Stimulated activated naive B cell treated with anti-CD40 and anti-IgM and Interleukin-4, amounts not matched to agents 10 μg/mL and 1 μg/mL and 100 μg/mL, for 72 hours (primary cell): ENCODE measurements at regions not wholly inside any gene's neighbourhood (a gene's known extent, or its start where the extent isn't known, plus 50 kb on each side); places are given as distances from the start of the nearest gene placed in this dataset.

ENCODE experiments used
- ATAC-seq, 2 donors: fragments of 150-1000 bp; cut with Tn5 transposase; replicated peaks; 2 replicates each; pipeline ENCODE4 v1.10.0; 2021; ENCODE audit warnings: moderate library complexity in 1 of 2
- DNase-seq: peaks from one replicate; pipeline ENCODE4 v3.0.0; 2021
- H3K27ac Mint-ChIP-seq: one replicate; pipeline ENCODE4 v1.8.0; 2022; ENCODE audit warnings: mild to moderate bottlenecking, mixed read lengths
- H3K27me3 Mint-ChIP-seq, 2 donors: one replicate each; pipeline ENCODE4 v1.8.0; 2022; ENCODE audit warnings: mixed read lengths in 2 of 2
- H3K36me3 Mint-ChIP-seq, 2 donors: one replicate each; pipeline ENCODE4 v1.8.0; 2022; ENCODE audit warnings: mixed read lengths in 2 of 2, mild to moderate bottlenecking in 1 of 2
- H3K4me1 Mint-ChIP-seq, 2 donors: one replicate each; pipeline ENCODE4 v1.8.0; 2022; ENCODE audit warnings: mixed read lengths in 2 of 2, mild to moderate bottlenecking in 1 of 2
- H3K4me3 Mint-ChIP-seq, 2 donors: one replicate each; pipeline ENCODE4 v1.8.0; 2022; ENCODE audit warnings: mild to moderate bottlenecking in 2 of 2, mixed read lengths in 2 of 2, moderate library complexity in 1 of 2
- H3K9me3 Mint-ChIP-seq, 2 donors: one replicate each; pipeline ENCODE4 v1.8.0; 2022; ENCODE audit warnings: mixed read lengths in 2 of 2, mild to moderate bottlenecking in 1 of 2

GRCh38 chr20:57857118-57857517 lies 147.3 kb upstream of the PMEPA1 start:
- no peak for ATAC-seq
- H3K4me3 Mint-ChIP-seq = no peak overlapping the region
- no peak for DNase-seq
- no peaks in the 10 kb centered on the region for H3K36me3 Mint-ChIP-seq
- H3K27ac Mint-ChIP-seq = no peak overlapping the region
- H3K4me1 Mint-ChIP-seq = no peaks in the 10 kb centered on the region
- H3K27me3 Mint-ChIP-seq = peaks cover 4 to 29% of the 10 kb centered on the region in 2 donors
- H3K9me3 Mint-ChIP-seq = no peaks in the 10 kb centered on the region

DNA sequence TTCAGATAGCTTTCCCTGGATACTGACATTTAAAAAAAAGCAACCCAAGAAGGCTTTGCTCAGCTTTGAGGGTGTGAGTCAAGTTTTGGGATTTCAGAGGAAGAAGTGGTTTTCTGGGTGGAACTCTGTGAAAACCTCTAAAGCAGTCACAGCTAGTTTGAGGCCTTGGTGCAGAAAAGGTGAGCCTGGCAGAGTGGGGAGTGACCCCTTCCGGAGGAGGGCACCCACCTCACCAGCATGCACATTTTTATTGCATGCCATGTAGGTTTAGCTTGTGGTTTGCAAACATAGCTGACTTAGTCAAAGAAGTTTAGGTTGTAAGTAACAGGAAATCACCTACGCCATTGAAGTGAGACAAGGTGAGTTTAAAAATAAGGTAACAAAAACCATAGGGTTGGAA lies 146.8 kb upstream of the PMEPA1 start:
- Mint-ChIP-seq H3K4me1 (no peaks in the 10 kb centered on the region), H3K27me3 (peaks cover 4 to 33% of the 10 kb centered on the region in 2 donors), H3K9me3 (no peaks in the 10 kb centered on the region), H3K4me3 (no peak overlapping the region), H3K36me3 (no peaks in the 10 kb centered on the region), H3K27ac (no peak overlapping the region)
- ATAC-seq (no peak), DNase-seq (no peak)

DNA sequence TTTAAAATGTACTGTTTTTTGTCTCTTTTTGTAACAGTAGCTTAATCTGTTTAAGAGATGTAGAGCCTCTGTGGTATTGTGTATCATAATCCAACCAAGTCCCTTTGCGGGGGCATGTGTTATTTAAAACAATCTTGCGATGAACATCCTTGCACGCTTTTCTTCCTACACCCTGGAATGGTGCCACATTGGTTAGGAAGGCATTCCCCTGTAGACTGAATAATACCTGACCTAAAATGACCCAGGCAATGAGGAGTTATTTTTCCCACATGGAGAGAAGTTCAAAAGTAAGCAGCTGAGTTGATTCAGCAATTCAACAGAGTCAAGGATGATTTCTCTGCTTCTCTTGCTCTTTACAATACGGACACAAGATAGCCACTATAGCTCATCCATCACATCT lies 142.0 kb upstream of the PMEPA1 start:
- Mint-ChIP-seq H3K9me3 (peaks cover 0 to 2% of the 10 kb centered on the region in 2 donors), H3K4me3 (no peak overlapping the region), H3K4me1 (no peaks in the 10 kb centered on the region), H3K27me3 (peaks cover 14 to 31% of the 10 kb centered on the region in 2 donors), H3K27ac (no peak overlapping the region), H3K36me3 (no peaks in the 10 kb centered on the region)
- ATAC-seq = no peak
- no peak for DNase-seq

DNA sequence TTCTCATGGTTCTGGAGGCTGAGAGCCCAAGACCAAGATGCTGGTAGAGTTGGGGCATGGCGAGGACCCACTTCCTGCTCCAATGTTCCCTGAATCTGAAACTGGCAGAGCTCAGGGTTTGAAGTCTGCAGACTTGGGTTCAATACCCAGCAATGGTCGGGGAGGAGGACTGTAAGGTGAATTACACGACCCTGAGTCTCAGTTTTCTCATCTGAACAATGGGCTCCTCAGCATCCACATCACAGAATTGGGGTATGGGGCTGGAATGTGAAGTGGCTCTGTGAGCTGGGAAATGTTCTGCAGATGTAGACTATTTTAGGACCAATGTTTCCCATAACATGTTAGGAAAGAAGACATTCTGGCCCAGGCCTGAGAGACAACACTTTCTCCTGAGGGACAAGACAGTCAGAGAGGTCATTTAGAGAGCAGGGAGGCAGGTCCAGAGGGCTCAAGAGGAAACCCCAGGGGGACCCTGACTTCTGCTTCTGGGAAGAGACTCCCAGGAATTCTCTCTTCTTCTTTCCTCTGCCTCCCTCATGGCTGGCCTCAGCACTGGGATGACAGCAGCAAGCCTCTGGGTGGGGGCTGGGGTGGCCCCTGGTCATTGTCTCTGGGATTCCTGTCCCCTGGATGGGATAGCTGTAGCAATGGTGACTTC lies 141.3 kb upstream of the PMEPA1 start:
- peaks cover 14 to 33% of the 10 kb centered on the region in 2 donors for H3K27me3 Mint-ChIP-seq
- DNase-seq = no peak
- ATAC-seq = no peak
- no peak overlapping the region for H3K27ac Mint-ChIP-seq
- no peaks in the 10 kb centered on the region for H3K36me3 Mint-ChIP-seq
- H3K4me3 Mint-ChIP-seq = no peak overlapping the region
- H3K4me1 Mint-ChIP-seq = no peaks in the 10 kb centered on the region
- H3K9me3 Mint-ChIP-seq = peaks cover 0 to 2% of the 10 kb centered on the region in 2 donors

DNA sequence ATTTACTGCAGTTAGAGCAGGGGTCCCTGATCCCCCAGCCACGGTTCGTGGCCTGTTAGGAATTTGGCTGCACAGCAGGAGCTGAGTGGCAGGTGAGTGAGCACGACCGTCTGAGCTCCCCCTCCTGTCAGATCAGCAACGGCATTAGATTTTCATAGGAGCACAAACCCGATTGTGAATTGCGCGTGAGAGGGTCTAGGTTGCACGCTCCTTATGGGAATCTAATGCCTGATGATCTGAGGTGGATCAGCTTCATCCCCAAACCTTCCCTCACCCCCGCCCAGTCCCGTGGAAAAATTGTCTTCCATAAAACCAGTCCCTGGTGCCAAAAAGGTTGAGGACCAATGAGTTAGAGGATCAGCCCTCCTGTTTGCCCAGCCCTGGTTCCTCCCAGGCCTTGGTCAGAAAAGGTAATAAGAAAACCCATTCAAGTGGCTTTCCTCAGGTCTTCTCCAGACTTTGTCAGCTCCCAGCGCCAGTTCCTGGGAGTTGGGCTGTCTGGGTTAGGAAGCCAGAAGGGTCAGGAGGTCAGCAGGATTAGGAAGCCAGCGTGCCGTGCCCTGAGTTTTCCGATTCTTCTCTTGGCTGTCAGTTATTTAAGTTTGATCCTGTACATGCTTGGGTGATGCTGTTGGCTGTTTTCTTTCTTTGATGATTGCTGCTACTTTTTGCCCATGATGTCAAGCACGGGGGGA lies 139.9 kb upstream of the PMEPA1 start:
- Mint-ChIP-seq H3K4me3 (no peak overlapping the region), H3K36me3 (no peaks in the 10 kb centered on the region), H3K9me3 (peaks cover 0 to 2% of the 10 kb centered on the region in 2 donors), H3K27me3 (peaks cover 19 to 29% of the 10 kb centered on the region in 2 donors), H3K27ac (no peak overlapping the region), H3K4me1 (no peaks in the 10 kb centered on the region)
- DNase-seq (no peak), ATAC-seq (no peak)

DNA sequence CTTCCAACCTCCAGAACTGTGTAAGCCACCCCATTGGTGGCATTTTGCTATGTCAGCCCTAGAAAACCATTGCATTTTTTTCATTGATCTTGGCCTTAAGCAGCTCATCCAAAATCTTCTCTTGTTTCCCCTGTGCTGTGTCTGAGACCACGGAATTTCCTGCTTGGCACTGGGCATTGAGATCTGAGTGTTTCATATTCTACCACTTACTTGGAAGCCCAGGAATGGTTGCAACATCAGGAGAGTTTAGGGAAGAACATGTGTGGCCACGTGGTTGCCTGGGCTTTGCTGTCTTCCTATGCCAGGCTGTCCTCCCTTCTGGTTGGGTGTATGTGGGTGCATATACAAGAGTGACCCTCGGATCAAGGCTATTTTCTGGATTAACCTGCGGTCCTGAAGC lies 139.3 kb upstream of the PMEPA1 start:
- no peak for DNase-seq
- Mint-ChIP-seq H3K27ac (no peak overlapping the region), H3K4me1 (no peaks in the 10 kb centered on the region), H3K9me3 (peaks cover 0 to 2% of the 10 kb centered on the region in 2 donors), H3K27me3 (peaks cover 19 to 35% of the 10 kb centered on the region in 2 donors), H3K36me3 (no peaks in the 10 kb centered on the region), H3K4me3 (no peak overlapping the region)
- no peak for ATAC-seq

GRCh38 chr20:57848282-57848681 lies 138.5 kb upstream of the PMEPA1 start:
- no peak for DNase-seq
- Mint-ChIP-seq H3K27ac (no peak overlapping the region), H3K9me3 (peaks cover 0 to 2% of the 10 kb centered on the region in 2 donors), H3K27me3 (peaks cover 19 to 36% of the 10 kb centered on the region in 2 donors), H3K4me1 (no peaks in the 10 kb centered on the region), H3K4me3 (no peak overlapping the region), H3K36me3 (no peaks in the 10 kb centered on the region)
- no peak for ATAC-seq

DNA sequence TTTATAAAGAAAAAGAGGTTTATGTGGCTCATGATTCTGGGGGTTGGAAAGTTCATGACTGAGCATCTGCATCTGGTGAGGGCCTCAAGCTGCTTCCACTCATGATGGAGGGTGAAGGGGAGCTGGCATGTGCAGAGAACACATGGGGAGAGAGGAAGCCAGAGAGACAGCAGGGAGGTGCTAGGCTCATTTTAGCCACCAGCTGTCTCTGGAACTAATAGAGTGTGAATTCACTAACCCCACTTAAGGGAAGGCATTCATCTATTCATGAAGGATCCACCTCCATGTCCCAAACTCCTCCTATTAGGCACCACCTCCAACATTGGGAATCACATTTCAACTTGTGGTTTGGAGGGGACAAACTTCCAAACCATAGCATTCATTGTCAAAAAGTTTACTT lies 137.3 kb upstream of the PMEPA1 start:
- DNase-seq (no peak), ATAC-seq (no peak)
- peaks cover 0 to 2% of the 10 kb centered on the region in 2 donors for H3K9me3 Mint-ChIP-seq
- H3K36me3 Mint-ChIP-seq = no peaks in the 10 kb centered on the region
- no peak overlapping the region for H3K4me3 Mint-ChIP-seq
- no peaks in the 10 kb centered on the region for H3K4me1 Mint-ChIP-seq
- peaks cover 19 to 36% of the 10 kb centered on the region in 2 donors for H3K27me3 Mint-ChIP-seq
- no peak overlapping the region for H3K27ac Mint-ChIP-seq

GRCh38 chr20:57844626-57845596 lies 135.1 kb upstream of the PMEPA1 start:
- H3K9me3 Mint-ChIP-seq = peaks cover 0 to 2% of the 10 kb centered on the region in 2 donors
- no peak overlapping the region for H3K4me3 Mint-ChIP-seq
- no peaks in the 10 kb centered on the region for H3K4me1 Mint-ChIP-seq
- no peaks in the 10 kb centered on the region for H3K36me3 Mint-ChIP-seq
- ATAC-seq = no peak
- DNase-seq = no peak
- peak overlapping the region; percentile 75 for H3K27ac Mint-ChIP-seq
- peaks cover 9 to 20% of the 10 kb centered on the region in 2 donors for H3K27me3 Mint-ChIP-seq

DNA sequence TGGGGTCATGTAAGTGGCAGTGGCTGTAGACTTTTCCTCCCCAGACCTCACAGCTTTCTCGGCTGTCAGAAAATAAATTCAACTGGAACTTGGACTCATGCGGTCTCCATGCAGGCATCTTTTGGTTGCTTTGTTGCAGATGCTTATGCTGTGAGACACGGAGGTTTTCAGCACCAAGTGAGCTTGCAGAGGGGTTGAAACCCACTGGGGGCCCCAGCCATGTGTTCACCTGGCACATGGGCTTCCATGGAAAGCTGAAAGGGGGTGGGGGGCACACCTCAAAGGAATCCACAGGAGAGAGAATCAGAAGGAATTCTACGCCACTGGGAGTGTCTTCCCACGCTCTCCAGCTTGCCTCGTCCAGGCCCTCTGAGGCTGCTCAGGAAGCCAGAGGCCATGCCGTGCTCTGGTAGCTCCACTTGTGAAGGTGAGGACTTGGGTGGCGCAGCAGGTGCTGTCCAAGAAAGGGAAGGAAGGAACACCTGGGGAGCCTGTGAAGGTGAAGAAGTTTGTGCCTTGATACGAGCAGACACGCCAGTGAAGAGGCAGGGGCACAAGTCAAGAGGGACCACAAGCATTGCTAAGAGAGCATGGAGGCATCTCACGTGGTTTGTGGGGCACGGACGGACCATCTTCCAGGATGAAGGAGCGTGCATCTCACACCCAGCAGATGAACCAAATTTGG lies 134.3 kb upstream of the PMEPA1 start:
- DNase-seq (no peak), ATAC-seq (no peak)
- Mint-ChIP-seq H3K27ac (no peak overlapping the region), H3K4me3 (no peak overlapping the region), H3K9me3 (peaks cover 0 to 2% of the 10 kb centered on the region in 2 donors), H3K4me1 (no peaks in the 10 kb centered on the region), H3K27me3 (peaks cover 5 to 20% of the 10 kb centered on the region in 2 donors), H3K36me3 (no peaks in the 10 kb centered on the region)

DNA sequence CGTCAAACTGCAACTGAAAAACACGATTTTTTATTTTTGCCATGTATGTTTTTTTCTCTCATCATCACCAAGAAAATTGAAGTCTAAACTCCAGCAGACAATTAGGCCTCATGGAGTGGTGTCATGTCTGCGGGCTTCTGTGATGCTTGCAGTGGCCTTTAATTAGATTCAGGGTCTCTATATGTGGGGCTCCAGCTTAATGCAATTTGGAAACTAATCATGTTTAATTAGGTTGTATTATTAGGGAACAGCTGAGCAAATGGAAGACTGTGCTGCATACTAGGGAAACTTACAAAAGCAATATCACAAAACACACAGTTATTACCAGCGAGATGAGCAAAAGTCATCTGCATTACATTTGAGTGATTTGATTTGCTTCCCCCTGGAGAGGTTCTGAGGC lies 132.9 kb upstream of the PMEPA1 start:
- Mint-ChIP-seq H3K27ac (no peak overlapping the region), H3K27me3 (peaks cover 5 to 20% of the 10 kb centered on the region in 2 donors), H3K36me3 (no peaks in the 10 kb centered on the region), H3K4me3 (no peak overlapping the region), H3K9me3 (peaks cover 0 to 2% of the 10 kb centered on the region in 2 donors), H3K4me1 (no peaks in the 10 kb centered on the region)
- DNase-seq (no peak), ATAC-seq (no peak)

DNA sequence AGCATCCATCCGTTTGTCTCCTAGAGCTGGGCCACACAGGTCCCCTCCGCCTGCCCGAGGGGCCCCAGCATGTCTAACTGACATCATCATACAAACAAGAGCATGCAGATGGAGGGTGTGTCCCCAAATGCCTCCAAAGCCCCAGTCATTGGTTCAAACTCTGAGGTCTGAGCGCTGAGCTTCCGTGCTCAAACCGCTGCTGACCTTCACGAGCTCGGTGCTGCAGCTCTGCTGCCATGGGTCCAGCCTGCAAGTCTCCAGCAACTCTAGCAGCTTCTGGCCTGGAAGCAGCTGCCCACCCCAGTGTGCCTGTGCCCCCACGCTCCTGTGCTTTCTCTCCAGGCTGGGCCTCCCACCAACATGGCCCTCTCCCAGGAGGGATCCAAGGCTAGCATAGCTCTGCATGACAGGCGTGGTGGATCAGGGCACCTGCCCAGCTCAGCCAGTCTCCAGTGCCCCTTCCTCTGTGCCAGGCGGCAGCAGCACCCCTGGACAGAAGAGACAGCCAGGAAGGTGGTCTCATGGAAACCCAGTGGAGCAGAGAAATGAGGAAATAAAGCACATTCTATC lies 131.6 kb upstream of the PMEPA1 start:
- Mint-ChIP-seq H3K9me3 (no peaks in the 10 kb centered on the region), H3K36me3 (no peaks in the 10 kb centered on the region), H3K4me3 (no peak overlapping the region), H3K27me3 (peaks cover 5 to 14% of the 10 kb centered on the region in 2 donors), H3K4me1 (no peaks in the 10 kb centered on the region), H3K27ac (no peak overlapping the region)
- ATAC-seq (no peak), DNase-seq (no peak)

- no peaks in the 10 kb centered on the region for H3K4me1 Mint-ChIP-seq
- ATAC-seq = no peak
- H3K27me3 Mint-ChIP-seq = peaks cover 5 to 14% of the 10 kb centered on the region in 2 donors
- no peaks in the 10 kb centered on the region for H3K9me3 Mint-ChIP-seq
- DNase-seq = no peak
- no peak overlapping the region for H3K4me3 Mint-ChIP-seq
- no peak overlapping the region for H3K27ac Mint-ChIP-seq
- H3K36me3 Mint-ChIP-seq = no peaks in the 10 kb centered on the region
Measured at GRCh38 chr20:57840504-57841296, 130.9 kb upstream of the PMEPA1 start.
